Cardiac muscle cell (in vitro differentiated cells and primary cell): ENCODE measurements at regions not wholly inside any gene's neighbourhood (a gene's known extent, or its start where the extent isn't known, plus 50 kb on each side); places are given as distances from the start of the nearest gene placed in this dataset.

Source experiments
- DNase-seq, 2 donors: peaks; one replicate each; pipeline versions ENCODE4 v3.0.0 to v3.0.0-alpha.2; 2010 to 2017; ENCODE audit warnings: low read depth in 1 of 2, low spot score in 1 of 2
- H3K27ac ChIP-seq: fragments of 200-600 bp; sonication (generic); 2 replicates; pipeline ENCODE4 v1.5.1; 2016
- H3K27me3 ChIP-seq: fragments of 200-600 bp; sonication (generic); 2 replicates; pipeline ENCODE4 v1.6.0; 2016; ENCODE audit warnings: control low read depth
- H3K36me3 ChIP-seq: fragments of 200-600 bp; sonication (generic); 2 replicates; pipeline ENCODE4 v1.5.1; 2016; ENCODE audit warnings: control low read depth
- H3K4me1 ChIP-seq: fragments of 200-600 bp; sonication (generic); 2 replicates; pipeline ENCODE4 v1.8.1; 2017; ENCODE audit warnings: low read depth, mild to moderate bottlenecking, mixed run types
- H3K4me3 ChIP-seq: fragments of 200-600 bp; sonication (generic); 2 replicates; pipeline ENCODE4 v1.5.1; 2016; ENCODE audit warnings: mild to moderate bottlenecking
- H3K9me3 ChIP-seq: fragments of 200-600 bp; sonication (generic); 2 replicates; pipeline ENCODE4 v1.5.1; 2017; ENCODE audit warnings: low read depth, mild to moderate bottlenecking, control low read depth
- CTCF ChIP-seq: IDR thresholded peaks from 2 replicates; pipeline ENCODE4 v1.5.1; 2012; ENCODE audit warnings: low read depth, mild to moderate bottlenecking, low read length

DNA sequence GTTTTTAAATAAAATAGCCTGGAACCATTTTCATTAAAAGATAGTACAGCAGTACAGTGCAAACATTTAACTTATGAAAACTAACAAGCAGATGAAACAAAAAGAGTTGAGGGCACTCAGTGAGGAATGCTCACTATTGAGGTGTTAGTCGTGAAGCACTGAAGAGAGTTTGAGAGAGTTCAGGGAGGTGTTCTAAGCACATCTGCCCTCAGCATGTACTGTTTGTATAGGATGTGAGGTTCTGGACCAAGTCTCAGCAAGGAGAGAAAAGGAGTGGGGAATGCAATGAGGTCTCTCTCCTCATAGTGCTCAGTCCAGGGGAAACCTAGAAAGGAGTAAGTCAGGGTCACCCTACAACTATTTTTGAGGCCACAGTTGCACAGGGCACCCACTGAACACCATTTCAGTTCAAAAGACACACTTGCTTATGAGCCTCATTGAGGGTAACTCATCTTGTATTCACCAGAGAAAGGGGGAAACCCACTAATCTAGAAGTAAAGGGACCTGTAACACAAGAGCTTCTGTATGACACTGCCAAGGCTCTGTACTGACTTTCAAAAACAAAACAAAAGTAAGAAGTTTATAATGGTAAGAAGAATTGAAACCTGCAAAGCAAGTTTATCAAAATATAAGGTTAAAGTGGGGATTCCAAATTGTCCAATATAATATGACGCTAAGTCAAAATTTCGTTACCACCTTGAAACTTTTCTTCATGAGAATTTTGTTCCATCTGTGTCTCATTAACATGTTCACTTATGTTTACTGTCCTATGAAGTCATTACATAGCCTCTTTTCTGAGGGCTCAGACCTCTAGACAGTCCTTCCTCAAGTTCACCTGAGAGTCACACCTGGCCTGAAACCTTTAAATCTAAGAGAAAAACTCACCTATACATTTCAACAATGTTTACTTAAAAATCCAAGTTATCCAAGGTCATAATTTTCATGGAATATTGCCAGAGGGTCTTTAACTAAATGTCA lies 275.3 kb downstream of the ETS1 start:
- H3K36me3 ChIP-seq = no peaks in the 10 kb centered on the region
- H3K9me3 ChIP-seq = no peaks in the 10 kb centered on the region
- no peak for TF ChIP-seq CTCF
- H3K4me3 ChIP-seq = no peak overlapping the region
- H3K27me3 ChIP-seq = no peaks in the 10 kb centered on the region
- no peaks in the 10 kb centered on the region for H3K4me1 ChIP-seq
- DNase-seq = no peak
- no peak overlapping the region for H3K27ac ChIP-seq

DNA sequence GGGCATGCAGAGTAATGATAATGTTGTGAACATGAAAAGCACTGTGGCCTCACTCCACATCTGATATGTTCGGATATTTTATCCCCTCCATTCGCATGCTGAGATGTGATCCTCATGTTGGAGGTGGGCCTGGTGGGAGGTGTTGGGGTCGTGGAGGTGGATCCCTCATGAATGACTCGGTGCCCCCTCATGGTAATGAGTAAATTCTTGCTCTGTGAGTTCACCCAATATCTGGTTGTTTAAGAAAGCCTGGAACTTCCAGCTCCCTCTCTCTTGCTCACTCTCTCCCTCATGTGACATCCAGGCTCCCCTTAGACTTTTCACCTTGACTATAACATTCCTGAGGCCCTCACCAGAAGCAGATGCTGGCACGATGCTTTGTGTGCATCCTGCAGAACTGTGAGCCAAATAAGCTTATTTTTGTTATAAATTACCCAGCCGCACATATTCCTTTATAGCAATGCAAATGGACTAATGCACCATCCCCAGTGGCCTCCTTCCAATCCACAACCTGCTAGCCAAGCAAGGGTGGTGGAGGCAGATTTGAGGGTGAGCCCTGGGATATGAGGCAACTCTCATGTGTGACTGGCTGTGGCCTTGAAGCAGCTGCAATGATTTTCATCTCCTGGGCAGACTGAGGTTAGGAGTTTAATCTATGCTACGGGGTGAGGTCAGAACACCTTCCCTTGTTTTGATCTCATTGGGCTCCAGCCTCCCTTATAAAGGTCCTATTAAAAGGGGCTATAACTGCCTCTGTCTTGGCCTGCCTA lies 276.5 kb downstream of the ETS1 start:
- Histone ChIP-seq H3K4me3 (no peak overlapping the region), H3K36me3 (no peaks in the 10 kb centered on the region), H3K4me1 (no peaks in the 10 kb centered on the region), H3K9me3 (no peaks in the 10 kb centered on the region), H3K27ac (no peak overlapping the region), H3K27me3 (peaks cover 6% of the 10 kb centered on the region)
- no peak for DNase-seq
- TF ChIP-seq CTCF = no peak

- Histone ChIP-seq H3K36me3 (no peaks in the 10 kb centered on the region), H3K27me3 (peaks cover 7% of the 10 kb centered on the region), H3K9me3 (no peaks in the 10 kb centered on the region), H3K4me1 (no peaks in the 10 kb centered on the region), H3K27ac (no peak overlapping the region), H3K4me3 (no peak overlapping the region)
- TF ChIP-seq CTCF = no peak
- no peak for DNase-seq
These were observed 277.4 kb downstream of the ETS1 start for GRCh38 chr11:128310005-128310404.

GRCh38 chr11:128308794-128309193 lies 278.6 kb downstream of the ETS1 start:
- no peaks in the 10 kb centered on the region for H3K9me3 ChIP-seq
- H3K4me3 ChIP-seq = no peak overlapping the region
- no peaks in the 10 kb centered on the region for H3K4me1 ChIP-seq
- no peak for DNase-seq
- H3K27ac ChIP-seq = no peak overlapping the region
- TF ChIP-seq CTCF = no peak
- no peaks in the 10 kb centered on the region for H3K36me3 ChIP-seq
- peaks cover 13% of the 10 kb centered on the region for H3K27me3 ChIP-seq

GRCh38 chr11:128305588-128305987 lies 281.8 kb downstream of the ETS1 start:
- no peak for DNase-seq
- no peaks in the 10 kb centered on the region for H3K4me1 ChIP-seq
- H3K27ac ChIP-seq = no peak overlapping the region
- H3K27me3 ChIP-seq = peaks cover 13% of the 10 kb centered on the region
- TF ChIP-seq CTCF = no peak
- no peaks in the 10 kb centered on the region for H3K9me3 ChIP-seq
- no peak overlapping the region for H3K4me3 ChIP-seq
- H3K36me3 ChIP-seq = no peaks in the 10 kb centered on the region
